ENCODE measurements at regions not wholly inside any gene's neighbourhood (a gene's known extent, or its start where the extent isn't known, plus 50 kb on each side); places are given as distances from the start of the nearest gene placed in this dataset.

DNA sequence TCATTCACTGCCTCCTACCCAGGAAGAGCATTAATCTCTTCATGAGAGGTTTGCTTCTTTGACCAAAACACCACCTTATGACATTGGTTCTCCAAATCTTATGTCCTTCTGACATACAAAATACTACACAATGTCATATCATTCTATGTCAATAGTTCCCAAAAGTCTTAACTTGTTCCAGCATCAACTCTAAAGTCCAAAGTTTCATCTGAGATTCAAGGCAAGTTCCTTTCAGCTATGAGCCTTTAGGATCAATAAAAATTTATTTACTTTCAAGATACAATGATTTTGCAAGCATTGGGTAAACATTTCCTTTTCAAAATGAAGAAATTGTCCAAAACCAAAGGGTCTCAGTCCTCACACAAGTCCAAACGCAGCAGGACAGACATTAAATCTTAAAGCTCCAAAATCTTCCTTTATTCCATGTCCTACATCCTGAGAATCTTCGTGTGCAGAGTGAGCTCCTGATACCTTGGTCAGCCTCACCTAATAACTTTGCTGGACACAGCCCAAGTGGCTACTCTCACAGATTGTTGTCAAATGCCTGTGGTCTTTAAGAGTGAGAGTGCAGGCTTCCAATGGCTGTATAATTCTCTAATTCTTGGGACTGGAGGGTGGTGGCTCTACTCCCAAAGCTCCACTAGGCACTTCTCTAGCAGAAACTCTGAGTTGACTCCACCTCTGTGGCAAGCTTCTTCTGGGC is 1668.2 kb downstream of the HACE1 start:
- TF ChIP-seq EZH2phosphoT487 (conservative IDR thresholded peaks at IDR 0.05; ENCODE audit: low read length): no peak
- TF ChIP-seq, protein P1, sequence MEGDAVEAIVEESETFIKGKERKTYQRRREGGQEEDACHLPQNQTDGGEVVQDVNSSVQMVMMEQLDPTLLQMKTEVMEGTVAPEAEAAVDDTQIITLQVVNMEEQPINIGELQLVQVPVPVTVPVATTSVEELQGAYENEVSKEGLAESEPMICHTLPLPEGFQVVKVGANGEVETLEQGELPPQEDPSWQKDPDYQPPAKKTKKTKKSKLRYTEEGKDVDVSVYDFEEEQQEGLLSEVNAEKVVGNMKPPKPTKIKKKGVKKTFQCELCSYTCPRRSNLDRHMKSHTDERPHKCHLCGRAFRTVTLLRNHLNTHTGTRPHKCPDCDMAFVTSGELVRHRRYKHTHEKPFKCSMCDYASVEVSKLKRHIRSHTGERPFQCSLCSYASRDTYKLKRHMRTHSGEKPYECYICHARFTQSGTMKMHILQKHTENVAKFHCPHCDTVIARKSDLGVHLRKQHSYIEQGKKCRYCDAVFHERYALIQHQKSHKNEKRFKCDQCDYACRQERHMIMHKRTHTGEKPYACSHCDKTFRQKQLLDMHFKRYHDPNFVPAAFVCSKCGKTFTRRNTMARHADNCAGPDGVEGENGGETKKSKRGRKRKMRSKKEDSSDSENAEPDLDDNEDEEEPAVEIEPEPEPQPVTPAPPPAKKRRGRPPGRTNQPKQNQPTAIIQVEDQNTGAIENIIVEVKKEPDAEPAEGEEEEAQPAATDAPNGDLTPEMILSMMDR (IDR thresholded peaks at IDR 0.05; ENCODE audit: insufficient read depth, low read length, poor library complexity, severe bottlenecking): no peak
